GM19372 (cell line): ENCODE measurements at regions not wholly inside any gene's neighbourhood (a gene's known extent, or its start where the extent isn't known, plus 50 kb on each side); places are given as distances from the start of the nearest gene placed in this dataset.

ENCODE experiments used
- ATAC-seq: cut with Tn5 transposase; IDR thresholded peaks from one replicate; pipeline ENCODE4 v1.9.1; 2021; ENCODE audit warnings: mild to moderate bottlenecking, low read depth, moderate library complexity; ENCODE audit not compliant: unreplicated experiment

DNA sequence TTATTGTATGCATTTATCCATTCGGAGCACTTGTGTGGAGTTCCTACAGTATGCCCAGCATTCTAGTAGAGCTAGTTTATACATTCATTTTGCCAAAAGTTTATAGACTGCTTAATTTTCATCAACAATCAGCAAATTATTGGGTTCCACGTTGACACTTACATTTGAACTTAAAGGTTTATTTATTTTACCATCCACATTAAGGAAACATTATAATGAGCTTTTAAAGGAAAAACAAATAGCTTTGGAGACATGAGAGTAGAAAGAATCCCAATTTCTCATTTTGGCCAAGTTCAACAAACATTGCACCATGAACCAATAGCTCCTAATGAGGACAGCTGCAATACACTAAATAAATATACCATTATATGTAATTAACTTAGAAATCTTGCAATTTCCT lies 501.2 kb upstream of the SMIM21 start:
- no peak for ATAC-seq

DNA sequence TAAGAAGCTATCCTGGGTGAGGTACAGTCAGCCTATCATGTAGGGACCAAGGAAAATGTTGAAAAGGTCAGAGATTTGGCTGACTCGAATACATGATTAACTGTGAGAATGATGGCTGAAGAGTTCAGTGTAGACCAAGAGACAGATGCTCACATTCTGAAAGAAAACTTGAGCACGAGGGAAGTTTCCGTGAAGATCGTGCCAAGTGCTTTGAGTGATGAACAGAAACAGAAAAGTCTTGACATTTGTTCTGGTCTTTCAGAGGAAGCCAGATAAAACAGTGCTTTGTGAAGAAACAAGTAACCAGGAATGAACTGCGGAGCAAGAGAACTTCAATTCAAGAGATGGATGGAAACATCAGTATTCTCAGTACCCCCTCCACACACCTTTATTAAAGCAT lies 500.3 kb upstream of the SMIM21 start:
- ATAC-seq = no peak

DNA sequence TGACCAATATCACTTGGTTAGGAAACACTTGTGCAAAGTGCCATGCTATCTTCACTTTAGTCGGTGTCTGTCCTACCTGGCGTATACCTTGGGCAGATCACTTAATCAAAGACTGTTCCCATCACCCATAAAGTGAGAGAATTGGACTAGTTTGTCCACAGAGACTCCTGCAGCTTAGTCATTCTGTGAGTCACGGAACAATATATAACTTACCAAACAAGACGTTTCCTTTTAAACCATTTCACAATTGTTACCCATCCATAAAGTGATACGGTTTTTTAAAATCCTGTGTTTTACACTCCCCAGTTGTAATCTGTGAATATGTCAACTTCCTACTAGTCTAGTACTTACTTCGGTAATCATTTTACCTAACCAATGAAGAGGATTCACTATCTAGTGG lies 499.3 kb upstream of the SMIM21 start:
- ATAC-seq = no peak

DNA sequence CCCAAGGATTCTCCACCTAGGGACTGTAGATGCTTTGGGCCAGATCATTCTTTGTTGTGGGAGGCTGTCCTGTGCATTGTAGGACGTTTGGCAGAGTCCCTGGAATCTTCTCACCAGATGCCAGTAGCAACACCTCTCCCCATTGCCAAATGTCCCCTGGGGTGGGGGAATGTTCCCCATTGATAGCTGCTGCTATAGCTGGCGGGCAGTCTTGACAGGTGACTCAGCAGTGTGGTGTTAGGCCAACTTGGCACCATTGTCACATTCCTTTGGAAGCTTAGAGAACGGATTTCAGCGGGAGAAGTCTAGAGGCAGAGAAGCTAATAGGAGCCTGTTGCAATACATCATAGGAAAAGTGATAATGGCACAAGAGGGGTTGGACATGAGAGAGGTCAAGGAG lies 495.7 kb upstream of the SMIM21 start:
- ATAC-seq = no peak

DNA sequence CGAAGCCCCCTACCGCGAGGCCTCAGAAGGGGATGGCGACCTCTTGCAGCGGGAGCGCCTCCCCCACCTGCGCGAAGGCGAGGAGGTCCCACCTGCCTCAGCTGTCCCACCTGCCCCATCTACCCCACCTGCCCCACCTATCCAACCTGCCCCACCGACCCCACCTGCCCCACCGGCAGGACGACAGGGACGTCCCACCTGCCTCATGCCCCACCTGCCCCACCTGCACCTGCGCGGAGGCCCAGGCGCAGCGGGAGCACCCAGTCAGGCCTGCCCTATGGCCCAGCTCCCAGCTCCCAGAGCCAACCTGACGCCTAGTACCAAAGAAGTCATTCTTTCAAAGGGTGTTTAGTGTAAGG lies 489.1 kb upstream of the SMIM21 start:
- no peak for ATAC-seq

DNA sequence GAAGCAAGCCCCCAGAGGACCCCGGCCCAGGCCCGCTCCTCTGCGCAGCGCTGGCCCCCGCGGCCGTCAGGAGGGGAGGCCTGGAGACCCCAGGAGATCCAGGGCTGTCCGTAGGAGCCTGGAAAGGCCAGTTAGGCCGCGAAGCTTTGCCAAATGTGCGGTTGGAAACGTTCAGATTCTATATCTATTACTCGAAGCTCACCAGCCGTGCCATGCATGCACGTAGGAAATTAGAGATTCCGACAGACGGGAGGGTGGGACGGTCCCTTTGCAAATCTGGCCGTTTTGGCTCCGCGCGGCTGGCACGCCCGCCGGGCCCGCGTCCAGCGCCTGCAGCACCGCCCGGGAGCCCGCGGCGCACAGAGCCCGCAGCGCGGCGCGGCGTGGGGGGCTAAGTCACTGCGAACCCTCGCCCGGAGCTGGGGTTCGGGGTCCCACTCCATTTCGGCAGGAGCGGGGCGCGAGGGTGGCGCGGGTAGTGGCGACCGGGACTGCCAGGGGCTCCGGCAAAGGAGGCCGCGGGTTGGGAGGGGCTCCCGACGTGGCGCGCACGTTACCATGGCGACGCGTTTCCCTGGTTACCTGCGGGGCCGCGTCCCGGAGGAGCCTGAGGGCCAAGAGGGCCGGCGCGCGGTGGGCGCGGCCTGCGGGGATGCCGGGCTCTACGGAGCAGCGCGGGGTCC lies 488.6 kb upstream of the SMIM21 start:
- no peak for ATAC-seq

DNA sequence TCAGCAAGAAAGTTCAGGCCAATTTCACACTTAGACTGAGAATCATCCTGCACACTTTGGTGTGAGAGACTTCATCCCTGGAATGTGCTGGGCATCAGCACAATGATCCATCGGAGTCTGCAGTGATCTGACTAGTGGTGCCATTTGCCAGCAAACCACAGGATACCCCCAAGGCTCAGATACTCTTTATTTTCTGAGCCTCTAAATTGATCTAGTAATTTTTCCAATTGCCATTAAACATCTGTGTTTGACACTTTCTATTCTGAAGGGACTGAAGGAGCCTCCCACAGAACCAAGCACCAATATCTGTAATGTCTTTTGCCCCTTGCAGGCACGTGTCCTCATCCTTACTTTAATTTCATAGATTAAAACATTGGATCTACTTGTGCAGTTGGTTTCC lies 485.3 kb upstream of the SMIM21 start:
- no peak for ATAC-seq

DNA sequence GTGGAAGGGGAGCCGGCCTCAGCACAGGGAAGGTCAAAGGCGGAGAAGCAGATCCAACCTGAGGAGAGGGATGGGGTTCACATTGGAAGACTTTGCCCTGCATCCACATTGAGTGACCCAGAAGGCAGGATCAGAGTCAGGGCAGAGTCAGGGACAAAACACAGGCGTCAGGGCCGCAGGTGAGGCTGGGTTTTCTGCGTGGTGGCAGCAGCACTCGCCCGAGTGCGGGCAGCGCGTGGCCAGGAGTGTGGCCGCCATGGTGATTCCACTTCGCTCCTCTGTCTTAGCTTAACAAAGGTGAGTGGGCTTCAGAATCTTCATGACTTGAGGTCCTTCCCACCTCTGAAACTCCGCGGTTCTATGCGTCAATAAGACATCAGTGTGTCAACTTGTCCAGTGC lies 476.9 kb upstream of the SMIM21 start:
- no peak for ATAC-seq

DNA sequence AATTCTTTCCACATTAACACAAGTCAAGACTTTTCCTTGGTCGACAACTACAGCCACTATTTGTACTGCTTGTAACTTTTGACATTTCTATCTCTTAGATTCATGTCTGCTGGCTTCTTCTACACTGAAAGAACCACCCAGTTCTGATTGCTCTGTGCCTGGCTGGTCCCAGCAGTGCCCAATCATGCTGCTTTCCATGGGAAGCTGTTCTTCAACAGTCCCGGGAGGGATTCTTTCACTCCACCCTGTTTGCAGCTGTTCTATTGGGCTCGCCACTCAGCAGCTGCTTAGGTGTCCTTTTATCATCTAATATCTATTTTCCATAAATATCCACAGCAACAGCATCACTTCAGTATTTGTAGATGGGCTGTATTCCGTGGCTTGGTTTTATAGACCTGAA lies 471.1 kb upstream of the SMIM21 start:
- ATAC-seq = no peak

DNA sequence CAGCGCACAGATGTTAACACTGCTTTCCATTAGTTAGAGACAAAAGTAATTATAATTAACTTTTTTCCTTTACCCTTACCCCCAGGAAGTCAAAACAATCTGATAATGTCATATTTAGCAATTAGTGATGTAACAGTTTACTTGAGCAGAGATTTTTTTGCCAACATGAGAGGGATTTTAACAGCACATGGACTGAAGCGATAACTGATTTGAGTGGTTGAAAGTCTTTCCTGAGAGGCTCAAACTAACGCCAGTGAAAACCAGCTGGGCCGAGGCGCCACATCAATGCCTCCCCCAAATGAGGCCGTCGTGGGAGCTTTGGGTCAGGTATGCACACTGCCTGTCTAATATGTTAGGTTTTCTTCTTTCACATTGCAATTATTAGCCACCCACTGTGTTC lies 469.9 kb upstream of the SMIM21 start:
- ATAC-seq = no peak

DNA sequence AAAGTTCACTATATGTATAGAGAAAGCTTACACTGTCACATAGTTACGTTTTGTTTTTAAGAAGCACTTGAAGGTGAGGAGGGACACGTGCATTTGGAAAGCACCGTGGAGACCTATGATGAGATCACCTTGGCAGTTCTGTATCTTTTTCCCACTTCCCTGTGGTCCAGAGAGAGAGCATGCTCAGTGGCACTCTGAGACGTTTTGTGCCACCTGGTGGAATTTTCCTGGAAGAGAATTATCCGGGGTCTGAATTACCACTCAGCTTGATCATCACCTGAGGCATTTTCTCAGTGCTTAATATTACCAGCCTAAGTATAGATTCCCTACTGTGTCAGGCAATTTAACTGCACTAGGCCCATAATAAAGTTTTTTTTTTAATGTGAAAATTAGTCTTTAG lies 469.4 kb upstream of the SMIM21 start:
- ATAC-seq = no peak

DNA sequence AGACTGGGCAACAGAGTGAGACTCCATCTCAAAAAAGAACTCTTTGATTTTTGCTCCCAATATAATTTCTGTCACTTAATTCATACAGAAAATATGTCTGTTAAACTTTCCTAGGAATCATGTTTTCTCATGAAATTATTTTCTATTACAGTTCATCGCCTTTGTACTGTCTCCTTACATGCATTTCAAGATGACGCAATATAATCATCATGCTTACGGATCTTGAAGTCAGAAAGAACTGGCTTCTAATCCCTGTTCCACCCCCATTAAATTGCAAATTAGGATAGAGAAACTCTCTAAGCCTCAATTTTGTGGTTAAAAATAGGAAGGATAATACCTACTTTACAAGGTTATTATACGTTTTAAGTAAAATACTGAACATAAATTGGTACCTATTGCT lies 467.6 kb upstream of the SMIM21 start:
- ATAC-seq = no peak

DNA sequence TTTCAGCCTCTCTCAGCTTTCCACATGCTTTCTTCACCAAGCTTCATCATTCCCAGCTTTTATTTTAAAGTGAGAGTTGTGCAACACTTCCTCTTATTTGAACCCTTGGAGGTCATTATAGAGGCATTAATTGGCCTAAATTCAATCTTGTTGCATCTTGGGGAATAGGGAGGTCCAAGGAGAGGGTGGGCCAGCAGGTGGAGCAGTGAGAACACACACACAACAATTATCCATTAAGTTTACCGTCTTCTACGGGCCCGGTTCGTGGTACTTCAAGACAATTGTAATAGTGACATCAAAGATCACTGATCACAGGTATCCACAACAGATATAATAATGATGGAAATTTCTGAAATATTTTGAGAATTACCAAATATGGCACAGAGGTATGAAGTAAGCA lies 457.2 kb upstream of the SMIM21 start:
- ATAC-seq = no peak

DNA sequence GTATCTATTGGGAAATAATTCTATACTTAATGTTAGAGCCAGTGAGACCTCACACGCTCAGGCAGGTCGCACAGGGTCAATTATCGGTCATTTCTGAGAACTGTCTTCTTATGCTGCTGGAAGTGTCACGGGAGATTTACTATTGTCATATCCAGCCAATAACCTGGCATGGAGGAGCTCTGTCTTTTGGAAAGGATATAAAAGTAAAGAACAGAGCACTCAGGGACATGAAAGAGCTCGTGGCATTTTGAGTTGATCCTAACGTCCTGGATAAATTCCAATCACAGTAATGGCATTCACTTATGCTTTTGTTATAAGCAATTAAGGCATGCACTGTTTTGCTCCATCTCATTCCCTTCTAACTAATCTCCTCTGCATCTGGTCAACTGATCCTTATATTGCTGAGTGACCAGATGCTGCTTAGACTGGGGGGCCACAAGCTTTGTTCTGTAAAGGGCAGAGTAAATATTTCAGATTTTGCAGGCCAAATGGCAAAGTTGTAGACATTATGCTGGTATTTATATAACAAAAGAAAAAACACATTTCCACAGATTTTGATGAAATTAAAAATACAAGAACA lies 453.5 kb upstream of the SMIM21 start:
- no peak for ATAC-seq

DNA sequence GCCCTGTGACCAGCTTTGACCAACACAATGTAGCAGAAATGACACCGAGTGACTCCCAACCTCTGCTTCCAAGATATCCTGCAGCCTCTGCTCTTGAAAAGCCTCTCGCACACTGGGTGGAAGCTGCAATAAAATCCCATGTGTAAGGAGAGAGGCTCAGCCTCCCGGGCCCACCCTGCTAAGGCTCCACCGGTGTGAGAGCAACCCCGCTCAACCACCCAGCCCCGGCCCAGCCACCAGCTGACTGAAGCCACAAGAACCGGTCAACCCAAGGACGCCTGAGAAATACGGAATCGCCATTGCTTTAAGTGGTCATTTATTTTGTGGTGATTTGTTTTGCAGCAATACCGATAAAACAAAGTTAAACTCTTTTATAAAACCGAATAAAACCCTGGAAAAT lies 452.8 kb upstream of the SMIM21 start:
- ATAC-seq = no peak

DNA sequence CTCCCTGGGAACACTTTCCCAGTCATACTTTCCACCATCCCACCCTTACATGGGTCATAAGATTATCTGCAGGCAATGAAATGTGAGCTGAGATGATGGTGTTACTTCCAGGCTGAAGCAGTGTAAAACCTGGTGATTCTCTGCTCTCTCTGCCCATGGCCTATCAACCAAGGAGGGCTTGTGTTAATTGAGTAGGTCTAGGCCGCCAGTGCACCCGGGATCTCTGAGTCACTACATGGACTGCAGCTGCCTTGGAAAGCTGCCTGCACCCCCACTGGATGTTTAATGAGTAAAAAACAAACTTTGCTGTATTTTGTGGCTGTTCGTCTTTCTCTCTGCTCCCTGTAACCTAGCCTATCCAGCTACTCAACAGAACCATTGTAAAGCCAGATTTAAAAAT lies 451.7 kb upstream of the SMIM21 start:
- ATAC-seq = no peak

DNA sequence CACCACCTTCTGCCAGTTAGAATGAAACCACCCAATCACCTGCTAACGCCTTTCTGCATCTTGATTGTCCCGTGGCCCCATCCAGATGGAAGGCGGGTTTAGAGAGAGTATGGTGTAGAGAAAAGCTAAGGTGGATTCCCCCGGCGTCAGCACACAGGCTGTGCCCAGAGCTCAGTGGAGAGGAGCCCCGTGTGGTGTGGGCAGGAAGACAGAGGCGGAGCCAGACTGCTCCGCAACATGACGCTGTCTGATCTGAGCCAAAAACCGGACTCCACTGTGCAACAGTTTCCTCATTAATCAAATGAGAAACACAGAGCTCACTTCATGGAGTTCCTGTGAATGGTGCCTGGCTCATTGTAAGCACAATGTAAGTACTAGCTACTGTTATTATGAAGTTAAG lies 448.1 kb upstream of the SMIM21 start:
- ATAC-seq = no peak

DNA sequence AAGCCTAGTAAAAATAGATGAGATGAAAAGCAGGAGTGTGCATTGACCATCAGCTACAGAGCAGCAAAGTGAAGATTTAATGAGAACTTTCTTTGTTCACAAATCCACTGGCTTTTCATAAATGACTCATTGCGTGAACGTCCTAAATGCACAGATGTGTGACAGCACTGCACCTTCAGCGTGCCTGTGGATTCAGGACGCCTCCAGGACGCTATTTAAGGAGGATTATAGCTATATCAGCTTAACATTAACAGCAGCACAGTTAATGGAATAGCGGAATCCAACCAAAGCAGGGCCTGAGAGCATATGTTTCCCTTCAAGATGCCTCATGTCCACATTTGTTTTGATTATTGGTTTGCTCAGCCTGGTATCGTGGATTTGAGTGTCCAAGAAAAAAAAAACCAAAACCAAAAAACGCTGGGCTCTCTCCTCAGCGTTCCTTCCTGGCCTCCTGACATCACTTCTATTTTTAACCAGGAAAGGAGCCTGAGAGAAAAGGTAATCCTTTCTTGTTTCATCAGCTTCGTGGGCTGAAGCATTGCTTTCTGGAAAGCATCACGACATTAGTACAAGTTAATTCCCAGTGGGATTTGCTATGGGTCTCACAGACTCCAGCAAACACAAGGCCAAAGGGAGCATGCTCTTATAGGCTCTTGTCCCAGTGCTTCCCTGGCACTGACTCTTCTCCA lies 447.0 kb upstream of the SMIM21 start:
- ATAC-seq = no peak

DNA sequence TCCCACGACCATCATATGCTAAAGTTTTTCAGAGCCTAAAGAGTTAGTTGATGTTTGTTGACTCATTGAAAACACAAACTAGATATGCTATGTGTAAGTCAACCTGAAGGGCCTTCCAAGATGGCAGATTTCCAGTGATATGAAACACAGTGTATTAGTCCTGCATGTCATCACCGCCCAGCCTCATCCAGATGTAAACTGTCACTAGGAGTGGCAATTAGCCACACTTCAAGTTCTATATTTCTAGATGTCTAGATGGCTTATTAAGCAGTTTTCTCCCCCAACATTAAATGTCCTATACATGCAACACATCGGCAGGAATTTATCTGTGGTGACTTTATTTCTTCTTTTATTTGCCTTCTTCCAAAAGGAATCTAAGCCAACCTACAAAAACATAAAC lies 444.1 kb upstream of the SMIM21 start:
- ATAC-seq = no peak

DNA sequence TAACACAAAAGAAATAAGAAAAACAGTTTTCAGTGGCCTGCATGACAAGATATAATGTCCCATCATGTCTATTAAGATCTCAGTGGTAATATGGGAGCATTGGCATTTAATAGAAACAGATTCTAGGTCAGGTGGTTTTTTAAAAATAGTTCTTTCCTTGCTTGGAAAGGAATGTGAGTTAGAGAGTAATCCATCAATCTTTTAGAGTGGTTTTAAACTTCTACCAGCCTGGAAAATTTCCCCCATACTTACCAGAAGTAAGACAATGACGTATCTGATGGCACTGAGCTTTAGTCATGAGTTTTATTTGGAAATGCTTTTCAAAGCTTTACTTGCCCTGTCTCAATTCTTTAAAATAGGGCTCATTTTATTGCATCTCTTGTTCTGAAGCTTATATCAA lies 441.7 kb upstream of the SMIM21 start:
- no peak for ATAC-seq

DNA sequence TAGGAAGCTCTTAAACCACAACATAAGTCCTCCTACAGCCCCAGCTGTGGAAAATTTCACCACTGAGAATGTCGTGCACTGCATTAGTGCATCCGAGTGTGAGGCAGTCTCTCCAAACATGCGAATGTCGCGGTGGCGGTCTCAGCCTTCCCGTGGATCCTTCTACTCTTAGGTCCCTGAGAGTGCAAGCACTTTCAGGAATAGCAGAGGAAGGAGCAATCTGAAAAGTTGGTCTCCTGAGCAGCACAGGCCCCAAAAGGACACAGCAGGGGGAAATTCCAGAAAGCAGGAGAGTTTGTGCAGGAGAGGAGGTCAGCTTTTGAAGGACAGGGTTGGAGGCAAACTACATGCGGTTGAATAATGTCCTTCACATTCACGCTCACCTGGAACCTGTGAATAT lies 440.5 kb upstream of the SMIM21 start:
- no peak for ATAC-seq

DNA sequence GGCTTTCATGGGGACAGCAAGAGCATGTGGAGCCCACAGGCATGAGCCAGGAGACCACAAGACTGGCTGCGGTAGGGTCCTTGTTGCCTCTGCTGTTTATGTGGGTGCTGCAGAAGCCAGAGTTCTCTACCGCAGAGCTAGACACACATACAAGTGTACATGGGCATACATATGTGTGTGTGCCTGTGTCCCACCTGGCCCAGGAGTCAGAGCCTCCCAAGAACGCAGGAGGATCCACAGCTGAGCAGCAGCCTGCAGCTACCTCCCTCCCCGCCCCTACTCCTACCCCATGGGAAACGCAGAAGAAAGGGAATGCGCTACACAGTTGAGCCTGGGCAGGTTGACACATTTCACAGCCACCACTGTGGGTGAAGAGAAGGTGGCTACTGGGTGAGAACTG lies 438.1 kb upstream of the SMIM21 start:
- no peak for ATAC-seq
